ENCODE measurements at regions not wholly inside any gene's neighbourhood (a gene's known extent, or its start where the extent isn't known, plus 50 kb on each side); places are given as distances from the start of the nearest gene placed in this dataset.

GRCh38 chr16:60059141-60059540 lies 1325.0 kb upstream of the GOT2 start:
- Histone ChIP-seq H3K4me3 (no peak overlapping the region), H3K4me1 (no peaks in the 10 kb centered on the region), H3K27ac (no peak overlapping the region), H3K27me3 (no peaks in the 10 kb centered on the region), H3K9me3 (peaks cover 0 to 9% of the 10 kb centered on the region in 2 donors), H3K36me3 (no peaks in the 10 kb centered on the region)
- no peak for TF ChIP-seq CTCF (IDR thresholded peaks at IDR 0.05)
- DNase-seq (ENCODE audit: low spot score), result no peak

- no peaks in the 10 kb centered on the region for H3K27me3 ChIP-seq
- no peak overlapping the region for H3K27ac ChIP-seq
- peaks cover 0 to under 1% of the 10 kb centered on the region in 2 donors for H3K9me3 ChIP-seq
- H3K36me3 ChIP-seq, result no peaks in the 10 kb centered on the region
- TF ChIP-seq CTCF (IDR thresholded peaks at IDR 0.05), result no peak
- no peak overlapping the region for H3K4me3 ChIP-seq
- H3K4me1 ChIP-seq, result no peaks in the 10 kb centered on the region
- DNase-seq (ENCODE audit: low spot score), result no peak
These were observed 1307.6 kb upstream of the GOT2 start for GRCh38 chr16:60041671-60042070.

GRCh38 chr16:60031740-60032139 lies 1297.6 kb upstream of the GOT2 start:
- H3K27ac ChIP-seq, result no peak overlapping the region
- DNase-seq (ENCODE audit: low spot score), result no peak
- TF ChIP-seq CTCF (IDR thresholded peaks at IDR 0.05), result no peak
- no peak overlapping the region for H3K4me3 ChIP-seq
- no peaks in the 10 kb centered on the region for H3K27me3 ChIP-seq
- peaks cover 0 to 6% of the 10 kb centered on the region in 2 donors for H3K9me3 ChIP-seq
- no peaks in the 10 kb centered on the region for H3K4me1 ChIP-seq
- H3K36me3 ChIP-seq, result no peaks in the 10 kb centered on the region

- no peak for DNase-seq (ENCODE audit: low spot score)
- H3K27me3 ChIP-seq, result no peaks in the 10 kb centered on the region
- no peak overlapping the region for H3K4me3 ChIP-seq
- no peaks in the 10 kb centered on the region for H3K36me3 ChIP-seq
- H3K9me3 ChIP-seq, result no peaks in the 10 kb centered on the region
- H3K4me1 ChIP-seq, result no peaks in the 10 kb centered on the region
- TF ChIP-seq CTCF (IDR thresholded peaks at IDR 0.05), result no peak
- H3K27ac ChIP-seq, result no peak overlapping the region
These were observed 1293.2 kb upstream of the GOT2 start for GRCh38 chr16:60027351-60027750.

- DNase-seq (ENCODE audit: low spot score), result no peak
- Histone ChIP-seq H3K36me3 (no peaks in the 10 kb centered on the region), H3K27ac (no peak overlapping the region), H3K4me3 (no peak overlapping the region), H3K4me1 (no peaks in the 10 kb centered on the region), H3K27me3 (no peaks in the 10 kb centered on the region), H3K9me3 (no peaks in the 10 kb centered on the region)
- TF ChIP-seq CTCF (IDR thresholded peaks at IDR 0.05), result no peak
These were observed 1279.0 kb upstream of the GOT2 start for GRCh38 chr16:60013076-60013475.

GRCh38 chr16:60001523-60001922 lies 1267.4 kb upstream of the GOT2 start:
- DNase-seq (ENCODE audit: low spot score), result no peak
- no peaks in the 10 kb centered on the region for H3K4me1 ChIP-seq
- TF ChIP-seq CTCF (IDR thresholded peaks at IDR 0.05), result no peak
- no peak overlapping the region for H3K27ac ChIP-seq
- H3K36me3 ChIP-seq, result no peaks in the 10 kb centered on the region
- no peaks in the 10 kb centered on the region for H3K9me3 ChIP-seq
- H3K4me3 ChIP-seq, result no peak overlapping the region
- H3K27me3 ChIP-seq, result no peaks in the 10 kb centered on the region
